ENCODE measurements at regions not wholly inside any gene's neighbourhood (a gene's known extent, or its start where the extent isn't known, plus 50 kb on each side); places are given as distances from the start of the nearest gene placed in this dataset.
"Not testable (repeated sequence)": the region's sequence is repeated elsewhere in the genome, so short reads cannot be mapped to it uniquely, and the experiment has no call there.

GRCh38 chr6:27547157-27548075, 74.5 kb upstream of the ZNF184 start:
- DNase-seq (ENCODE audit: low read depth in 2 of 2, low spot score in 1 of 2): no peak

- no peak for DNase-seq (ENCODE audit: low read depth in 2 of 2, low spot score in 1 of 2)
Measured at GRCh38 chr6:27546522-27546921, 73.6 kb upstream of the ZNF184 start.

DNA sequence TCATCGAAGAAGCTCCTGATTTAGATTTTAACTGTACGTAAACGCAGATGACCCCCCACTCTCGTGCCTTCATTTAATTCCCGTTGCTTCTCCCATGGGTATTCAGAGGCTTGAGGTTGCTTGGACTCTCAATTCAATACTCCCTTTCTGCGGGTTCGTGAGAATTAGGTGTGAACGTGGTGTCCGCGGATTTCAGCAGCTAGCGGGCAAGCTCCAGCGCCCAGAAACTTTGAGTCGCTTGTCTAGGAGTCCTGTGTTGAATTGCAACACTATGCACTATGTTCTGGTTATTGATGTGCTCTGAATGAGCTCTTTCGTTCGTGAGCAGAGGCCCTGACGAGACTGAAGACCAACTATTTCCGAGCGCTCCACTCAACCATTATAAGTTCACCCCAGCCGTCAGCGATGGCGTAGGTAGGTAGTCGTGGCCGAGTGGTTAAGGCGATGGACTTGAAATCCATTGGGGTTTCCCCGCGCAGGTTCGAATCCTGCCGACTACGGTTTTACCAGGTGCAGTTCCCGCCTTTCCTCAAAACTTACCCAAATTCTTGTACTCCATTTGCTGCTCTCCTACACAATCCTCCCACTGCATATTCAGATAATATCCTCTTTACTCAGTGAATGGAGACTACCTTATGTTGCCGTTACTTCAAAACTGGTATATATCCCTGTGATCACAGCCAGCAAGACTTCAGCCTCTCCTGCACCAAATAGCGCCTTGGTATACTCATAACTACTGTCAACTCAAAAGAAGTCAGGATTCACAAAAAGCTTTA, 72.6 kb upstream of the ZNF184 start:
- no peak for DNase-seq (ENCODE audit: low read depth in 2 of 2, low spot score in 1 of 2)

- no peak for DNase-seq (ENCODE audit: low read depth in 2 of 2, low spot score in 1 of 2)
Measured at GRCh38 chr6:27544612-27545260, 71.8 kb upstream of the ZNF184 start.

DNA sequence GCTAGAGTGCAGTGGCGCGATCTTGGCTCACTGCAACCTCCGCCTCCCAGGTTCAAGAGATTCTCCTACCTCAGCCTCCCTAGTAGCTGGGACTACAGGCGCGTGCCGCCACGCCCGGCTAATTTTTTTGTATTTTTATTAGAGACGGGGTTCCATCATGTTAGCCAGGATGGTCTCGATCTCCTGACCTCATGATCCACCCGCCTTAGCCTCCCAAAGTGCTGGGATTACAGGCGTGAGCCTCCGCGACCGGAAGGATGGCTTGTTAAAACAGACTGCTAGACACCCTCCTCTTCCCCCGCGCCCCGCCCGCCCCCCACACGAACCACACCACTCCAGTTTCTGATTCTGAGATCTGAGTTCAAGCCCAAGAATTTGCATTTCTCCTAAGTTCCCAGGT, 71.2 kb upstream of the ZNF184 start:
- not testable (repeated sequence) for DNase-seq (ENCODE audit: low read depth in 2 of 2, low spot score in 1 of 2)

DNA sequence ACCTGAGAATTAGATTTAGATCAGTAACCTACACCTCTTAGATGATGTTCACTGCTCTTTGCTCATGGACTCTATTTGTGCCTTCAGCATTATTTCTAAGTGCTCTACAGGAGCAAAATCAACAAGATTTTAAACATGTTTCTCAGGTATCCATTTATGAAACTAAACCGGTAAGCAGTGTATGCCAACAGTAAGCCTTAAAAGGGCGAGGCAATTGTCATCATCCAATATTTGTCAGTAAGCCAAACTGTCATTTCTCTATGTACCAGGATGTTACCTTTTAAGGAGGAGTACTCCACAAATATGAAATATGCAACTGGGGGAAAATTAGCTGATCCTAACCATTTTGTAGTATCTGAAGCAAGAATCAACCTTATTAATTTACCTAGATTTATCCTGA, 69.6 kb upstream of the ZNF184 start:
- no peak for DNase-seq (ENCODE audit: low read depth in 2 of 2, low spot score in 1 of 2)

DNA sequence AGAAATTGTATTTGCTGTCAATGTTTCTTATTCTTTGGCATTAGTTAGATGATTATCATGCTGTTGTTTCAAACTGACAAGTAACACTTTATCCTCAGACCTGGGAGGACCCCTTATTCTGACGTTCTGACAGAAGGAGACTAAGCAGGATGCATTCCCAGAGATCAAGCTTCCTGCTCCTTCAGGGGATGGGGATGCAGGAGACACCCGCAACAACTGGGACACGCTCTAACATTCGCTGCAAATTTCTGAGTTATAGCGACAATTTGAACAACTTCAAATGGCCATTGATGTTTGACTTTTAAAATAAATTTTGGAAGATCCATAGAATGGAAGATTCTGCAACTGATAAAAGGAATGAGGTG, 69.0 kb upstream of the ZNF184 start:
- no peak for DNase-seq (ENCODE audit: low read depth in 2 of 2, low spot score in 1 of 2)

DNA sequence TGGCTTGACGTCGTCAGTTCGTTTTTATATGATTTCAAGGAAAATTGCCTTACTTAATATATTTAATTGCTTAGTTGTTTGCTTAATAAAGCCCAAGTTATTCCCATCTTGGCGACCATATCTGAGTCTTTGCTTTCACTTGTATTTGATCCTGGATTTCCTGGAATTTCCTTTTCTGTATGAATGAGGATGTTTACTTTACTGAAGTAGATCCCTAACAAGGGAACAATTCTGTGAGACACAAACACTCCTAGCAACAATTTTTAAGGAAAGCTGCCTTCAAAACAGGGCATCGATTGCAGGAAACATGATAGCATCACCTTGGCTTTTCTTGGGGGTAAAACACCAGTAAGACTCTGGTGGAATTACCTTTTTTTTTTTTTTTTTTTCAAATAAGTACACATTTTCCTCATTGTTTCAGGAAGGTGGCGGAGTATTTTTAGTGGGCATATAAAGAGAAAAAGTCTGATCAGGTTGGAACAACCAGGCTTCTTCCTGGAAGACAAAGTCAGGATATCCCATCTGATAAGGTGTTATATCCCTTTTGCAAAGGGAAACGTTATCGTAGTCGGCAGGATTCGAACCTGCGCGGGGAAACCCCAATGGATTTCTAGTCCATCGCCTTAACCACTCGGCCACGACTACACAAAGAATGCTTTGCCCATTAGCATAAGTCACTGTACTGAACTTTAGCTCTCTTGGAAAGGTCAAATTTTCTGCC, 68.5 kb upstream of the ZNF184 start:
- no peak for DNase-seq (ENCODE audit: low read depth in 2 of 2, low spot score in 1 of 2)

GRCh38 chr6:27539551-27539950, 66.6 kb upstream of the ZNF184 start:
- DNase-seq (ENCODE audit: low read depth in 2 of 2, low spot score in 1 of 2): no peak

GRCh38 chr6:27532820-27533538, 60.1 kb upstream of the ZNF184 start:
- no peak for DNase-seq (ENCODE audit: low read depth in 2 of 2, low spot score in 1 of 2)

DNA sequence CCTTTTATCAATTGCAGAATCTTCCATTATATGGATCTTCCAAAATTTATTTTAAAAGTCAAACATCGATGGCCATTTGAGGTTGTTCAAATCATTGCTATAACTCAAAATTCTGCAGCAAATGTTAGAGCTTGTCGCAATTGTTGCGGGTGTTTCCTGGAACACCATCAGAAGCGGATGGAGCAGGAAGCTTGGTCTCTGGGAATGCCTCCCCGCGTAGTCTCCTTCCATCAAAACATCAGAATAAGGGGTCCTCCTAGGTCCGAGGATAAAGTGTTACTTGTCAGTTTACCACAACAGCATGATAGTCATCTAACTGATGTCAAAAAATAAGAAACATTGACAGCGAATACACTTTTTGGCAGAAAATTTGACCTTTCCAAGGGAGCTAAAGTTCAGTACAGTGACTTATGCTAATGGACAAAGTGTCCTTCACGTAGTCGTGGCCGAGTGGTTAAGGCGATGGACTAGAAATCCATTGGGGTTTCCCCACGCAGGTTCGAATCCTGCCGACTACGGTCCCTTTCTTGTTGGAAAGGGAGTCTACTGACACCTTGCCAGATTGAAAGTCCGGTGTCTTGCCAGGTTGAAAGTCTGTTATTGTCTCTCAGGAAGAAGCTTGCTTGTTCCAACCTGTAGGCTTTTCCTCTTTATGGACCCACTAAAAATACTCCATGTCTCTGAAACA, 59.0 kb upstream of the ZNF184 start:
- no peak for DNase-seq (ENCODE audit: low read depth in 2 of 2, low spot score in 1 of 2)

- not testable (repeated sequence) for DNase-seq (ENCODE audit: low read depth in 2 of 2, low spot score in 1 of 2)
Measured at GRCh38 chr6:27529796-27530195, 56.9 kb upstream of the ZNF184 start.

DNA sequence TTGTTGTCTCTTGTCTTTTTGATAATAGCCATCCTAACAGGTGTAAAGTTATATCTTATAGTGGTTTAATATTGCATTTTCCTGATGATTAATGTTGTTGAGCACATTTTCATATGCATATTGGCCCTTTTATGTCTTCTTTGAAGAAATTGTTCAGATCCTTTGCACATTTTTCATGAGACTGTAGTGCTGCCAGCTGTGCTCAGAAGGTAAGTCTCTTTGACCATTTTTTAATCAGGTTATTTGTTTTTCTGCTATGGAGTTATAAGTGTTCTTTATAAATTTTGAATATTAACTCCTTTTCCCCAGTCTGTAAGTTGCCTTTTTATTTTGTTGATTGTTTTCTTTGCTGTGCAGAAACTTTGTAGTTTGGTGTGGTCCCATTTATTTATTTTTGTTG, 55.8 kb upstream of the ZNF184 start:
- no peak for DNase-seq (ENCODE audit: low read depth in 2 of 2, low spot score in 1 of 2)

Data from stimulated activated CD8-positive, alpha-beta memory T cell treated with anti-CD3 and anti-CD28 coated beads, Interleukin-4, amount 100 ng/mL, for 4 hours (primary cell).